ENCODE measurements at regions not wholly inside any gene's neighbourhood (a gene's known extent, or its start where the extent isn't known, plus 50 kb on each side); places are given as distances from the start of the nearest gene placed in this dataset.
A peak's percentile ranks its signal among the peaks of the same experiment; 100 is the strongest.
"Not testable (repeated sequence)": the region's sequence is repeated elsewhere in the genome, so short reads cannot be mapped to it uniquely, and the experiment has no call there.

DNA sequence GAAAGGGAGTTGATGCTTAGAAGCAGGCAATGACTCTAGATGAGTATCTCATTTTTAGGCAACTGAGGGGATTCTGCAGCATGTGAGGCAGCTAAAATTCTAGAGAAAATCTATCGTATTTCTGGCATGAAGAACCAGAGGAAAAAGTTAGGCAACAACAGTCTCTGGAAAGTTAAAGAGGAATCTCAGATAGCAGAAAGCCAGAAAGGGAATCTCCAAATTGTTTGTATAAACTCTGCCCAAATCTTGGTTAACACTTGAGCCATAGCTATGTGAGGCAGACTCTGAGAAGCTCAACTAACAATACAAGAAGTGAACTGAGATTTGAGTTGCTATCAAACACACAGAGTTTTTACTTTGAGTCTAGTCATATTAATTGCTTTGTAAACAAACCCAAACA, 215.8 kb upstream of the FZD8 start:
- no peak for DNase-seq (ENCODE audit: low spot score)

DNA sequence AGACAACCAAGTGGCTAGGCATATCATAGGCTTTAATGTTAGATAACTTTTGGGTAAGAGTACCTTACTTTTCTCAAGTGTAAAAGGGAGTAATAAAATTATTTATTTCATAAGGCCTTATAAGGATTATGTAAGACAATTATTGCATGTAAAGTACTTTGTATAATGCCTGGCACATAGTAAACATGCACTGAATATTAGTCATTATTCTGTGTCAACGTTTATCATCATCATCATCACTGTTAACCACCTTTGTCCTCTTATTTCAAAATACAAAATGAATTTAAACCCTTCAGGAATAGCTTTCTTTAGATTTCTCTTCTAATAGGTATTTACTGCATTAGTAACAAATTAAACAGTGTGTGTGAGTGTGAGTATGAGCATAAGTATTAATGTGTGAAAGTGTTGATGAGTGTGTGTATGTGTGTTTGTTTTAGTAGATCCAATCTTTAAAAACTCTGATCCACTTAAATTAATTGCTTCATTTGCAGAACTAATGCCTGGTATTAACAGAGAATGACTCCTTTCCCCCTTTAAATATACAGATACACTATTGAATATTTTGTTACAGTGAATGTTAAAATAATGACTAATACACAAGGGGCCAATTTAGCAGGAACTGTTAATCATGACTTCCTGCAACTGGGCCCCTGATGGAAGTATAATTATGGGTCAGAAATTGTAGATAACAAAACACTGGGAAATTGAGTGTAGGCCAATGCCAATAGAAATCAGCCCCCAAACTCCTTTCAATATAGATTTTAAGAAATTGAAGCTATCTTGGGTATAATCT, 213.3 kb upstream of the FZD8 start:
- DNase-seq (ENCODE audit: low spot score) = no peak

DNA sequence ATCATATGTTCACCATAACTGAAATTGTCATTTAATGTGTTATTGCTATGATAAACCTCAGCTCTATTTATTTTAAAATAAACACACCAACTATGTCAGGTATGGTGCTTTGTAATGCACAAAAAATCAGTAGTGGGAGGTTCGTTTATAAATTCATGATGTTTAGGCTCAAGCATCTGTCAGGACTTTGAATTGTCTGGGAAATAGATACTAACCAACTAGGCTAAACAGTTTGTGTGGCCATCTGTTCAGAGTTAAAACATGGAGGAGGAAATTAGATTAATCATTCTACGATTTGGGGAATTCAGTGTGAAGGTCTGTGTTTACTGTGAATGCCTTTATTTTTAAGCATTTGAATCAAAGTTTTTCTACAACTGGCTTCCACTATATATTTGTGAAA, 212.6 kb upstream of the FZD8 start:
- no peak for DNase-seq (ENCODE audit: low spot score)

- no peak for DNase-seq (ENCODE audit: low spot score)
These were observed 210.6 kb upstream of the FZD8 start for GRCh38 chr10:35852721-35853120.

DNA sequence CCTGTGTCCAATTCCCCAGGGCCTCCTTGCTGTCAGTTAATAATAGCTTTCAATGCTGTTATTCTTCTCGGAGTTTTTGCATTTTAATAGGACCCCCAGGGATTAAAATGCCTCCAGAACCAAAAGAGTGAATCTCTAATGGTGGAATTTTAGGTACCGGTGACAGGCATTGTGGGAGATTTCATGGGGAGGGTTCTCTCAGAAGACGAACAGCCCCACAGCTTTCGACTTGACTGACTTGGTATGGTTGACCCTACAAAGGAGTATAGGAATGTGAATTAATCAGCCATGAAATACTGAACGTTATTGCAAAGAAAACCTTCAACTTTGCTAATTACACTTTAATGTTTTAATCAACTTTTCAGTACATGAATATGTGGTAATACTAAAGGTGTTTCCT, 206.3 kb upstream of the FZD8 start:
- DNase-seq (ENCODE audit: low spot score) = no peak

DNA sequence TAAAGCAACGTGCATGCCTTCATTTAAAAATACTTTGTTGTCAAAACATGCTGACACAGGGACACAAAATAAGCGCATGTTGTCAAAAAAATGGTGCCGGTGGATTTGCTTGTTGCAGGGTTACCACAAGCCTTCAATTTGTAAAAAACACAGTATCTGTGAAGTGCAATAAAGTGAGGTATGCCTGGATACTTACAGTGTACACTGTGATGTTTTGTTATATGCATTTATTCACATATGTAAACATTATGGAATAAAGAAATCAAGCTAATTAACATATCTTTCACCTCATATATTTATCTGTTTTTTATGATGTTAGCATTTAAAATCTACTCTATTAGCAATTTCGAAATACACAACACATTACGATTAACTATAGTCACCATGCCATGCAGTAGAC, 202.6 kb upstream of the FZD8 start:
- DNase-seq (ENCODE audit: low spot score) = no peak

DNA sequence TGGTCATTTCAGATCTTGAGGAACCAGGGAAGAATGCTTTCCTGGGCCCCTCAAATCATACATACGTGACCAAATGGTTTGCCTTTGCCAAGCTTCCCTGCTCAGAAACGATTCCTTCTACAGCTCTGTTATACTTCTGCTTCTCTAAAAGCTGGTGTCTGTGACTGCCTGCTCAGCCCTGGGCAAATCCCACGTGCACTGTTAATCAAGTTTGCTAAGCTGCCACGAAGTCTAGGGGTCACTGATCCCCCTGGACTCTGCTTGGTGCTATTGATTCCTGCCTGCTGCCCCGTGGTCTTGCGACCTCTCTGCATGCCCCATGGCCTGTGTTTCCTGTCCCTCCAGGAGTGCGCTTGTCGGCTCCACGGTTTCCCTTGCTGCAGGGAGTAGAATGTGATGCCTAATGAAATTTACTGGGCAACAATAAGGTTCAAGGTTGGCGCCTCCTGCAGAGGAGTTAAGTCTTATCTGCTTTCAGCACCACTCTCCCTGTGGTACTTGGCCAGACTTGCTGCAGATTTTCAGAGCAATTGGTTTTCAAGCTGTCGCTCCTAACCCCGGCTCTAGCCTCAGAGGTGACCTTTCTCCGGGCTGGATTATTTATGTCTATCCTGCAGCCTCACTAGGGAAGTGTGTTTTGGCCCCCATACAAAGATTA, 201.6 kb upstream of the FZD8 start:
- no peak for DNase-seq (ENCODE audit: low spot score)

DNA sequence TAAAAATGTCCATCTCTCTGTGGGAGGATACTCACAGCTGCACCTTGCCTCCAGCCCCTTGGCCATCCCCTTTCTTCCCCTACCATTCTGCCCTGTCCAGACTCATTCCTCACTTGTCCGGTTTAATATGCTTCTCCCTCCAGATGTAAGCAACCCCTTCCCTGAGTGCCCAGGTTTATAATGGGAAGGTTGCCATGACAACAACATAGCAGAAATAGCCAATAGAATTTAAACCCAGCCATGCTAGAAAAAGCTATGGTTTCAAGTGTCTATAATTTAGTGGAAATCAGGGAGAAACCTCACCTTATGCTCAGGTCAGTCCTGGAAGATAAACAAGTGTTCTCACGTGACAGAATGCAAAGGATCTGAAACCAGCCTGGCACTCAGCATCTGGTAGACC, 196.0 kb upstream of the FZD8 start:
- no peak for DNase-seq (ENCODE audit: low spot score)

DNA sequence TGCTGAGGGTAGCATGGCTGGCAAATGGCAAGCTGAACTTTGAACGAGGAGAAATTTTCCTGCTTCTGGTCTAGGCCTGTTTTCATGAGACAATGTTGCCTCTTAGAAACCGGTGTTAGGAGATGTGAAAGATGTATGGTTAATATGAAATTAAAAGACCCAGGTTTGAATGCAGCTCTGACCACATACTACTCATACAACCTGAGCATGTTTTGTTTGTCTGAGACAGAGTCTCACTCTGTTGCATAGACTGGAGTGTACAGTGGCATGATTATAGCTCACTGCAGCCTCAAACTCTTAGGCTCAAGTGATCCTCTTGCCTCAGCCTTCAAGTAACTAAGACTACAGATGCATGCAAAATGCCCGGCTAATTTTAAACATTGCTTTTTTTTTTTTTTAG, 193.4 kb upstream of the FZD8 start:
- no peak for DNase-seq (ENCODE audit: low spot score)

- no peak for DNase-seq (ENCODE audit: low spot score)
These were observed 192.9 kb upstream of the FZD8 start for GRCh38 chr10:35834877-35835494.

DNA sequence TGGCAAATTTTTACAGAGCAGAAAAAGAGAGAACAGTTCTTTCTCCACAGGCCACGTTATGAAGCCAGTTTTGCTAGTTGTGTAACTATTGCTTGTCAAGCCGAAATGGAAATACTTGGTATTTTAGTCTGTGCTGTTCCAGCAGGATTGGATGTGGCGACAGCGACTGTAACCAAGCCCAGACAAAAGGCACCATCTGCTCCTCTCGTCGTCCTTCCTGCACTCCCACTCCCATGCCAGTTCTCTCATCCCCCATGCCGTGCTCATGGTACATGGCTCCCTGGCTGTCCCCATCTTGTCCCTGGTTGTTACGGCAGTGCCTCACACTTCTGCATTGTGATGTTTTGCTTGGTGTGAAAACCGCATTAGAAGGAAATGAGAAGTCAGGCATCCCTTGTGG, 185.7 kb upstream of the FZD8 start:
- DNase-seq (ENCODE audit: low spot score) = no peak

GRCh38 chr10:35824704-35825103, 182.6 kb upstream of the FZD8 start:
- DNase-seq (ENCODE audit: low spot score) = no peak

GRCh38 chr10:35822316-35822715, 180.2 kb upstream of the FZD8 start:
- peak; percentile 7 for DNase-seq (ENCODE audit: low spot score)

GRCh38 chr10:35821339-35821911, 179.3 kb upstream of the FZD8 start:
- DNase-seq (ENCODE audit: low spot score) = no peak

DNA sequence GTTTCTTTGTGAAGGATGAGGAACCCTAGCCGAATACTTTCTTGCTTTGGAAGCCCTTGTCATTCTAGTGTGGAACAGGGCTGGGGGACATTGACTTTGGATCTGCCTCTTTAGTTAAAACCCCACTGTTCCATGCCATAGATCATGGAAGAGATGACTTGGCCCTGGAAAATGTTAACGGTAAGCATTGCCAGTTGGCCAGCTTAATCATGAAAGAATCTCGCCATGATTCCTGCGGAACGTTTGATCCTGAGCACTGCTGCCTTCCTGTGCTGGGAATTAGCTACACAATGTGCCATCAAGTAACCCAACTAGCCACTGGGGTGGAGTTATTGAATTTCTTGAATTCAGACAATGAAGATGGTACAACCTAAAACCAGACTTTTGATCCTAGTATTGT, 177.6 kb upstream of the FZD8 start:
- no peak for DNase-seq (ENCODE audit: low spot score)

DNA sequence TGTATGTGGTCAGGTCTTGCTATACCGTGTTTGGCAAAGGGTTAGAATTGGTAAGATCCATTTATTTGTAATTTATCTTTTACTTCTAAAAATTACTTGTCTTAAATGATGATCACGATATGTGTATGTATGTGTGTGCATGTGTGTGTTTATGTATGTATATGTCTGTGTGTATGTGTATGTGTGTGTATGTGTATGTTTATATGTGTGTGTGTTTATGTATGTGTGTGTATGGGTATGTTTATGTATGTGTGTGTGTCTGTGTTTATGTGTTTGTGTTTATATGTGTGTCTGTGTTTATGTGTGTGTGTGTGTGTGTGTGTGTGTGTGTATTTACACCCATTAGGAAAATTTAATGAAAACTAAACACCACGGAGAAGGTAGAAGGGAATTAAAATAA, 176.9 kb upstream of the FZD8 start:
- no peak for DNase-seq (ENCODE audit: low spot score)

GRCh38 chr10:35817109-35817508, 175.0 kb upstream of the FZD8 start:
- DNase-seq (ENCODE audit: low spot score) = not testable (repeated sequence)

DNA sequence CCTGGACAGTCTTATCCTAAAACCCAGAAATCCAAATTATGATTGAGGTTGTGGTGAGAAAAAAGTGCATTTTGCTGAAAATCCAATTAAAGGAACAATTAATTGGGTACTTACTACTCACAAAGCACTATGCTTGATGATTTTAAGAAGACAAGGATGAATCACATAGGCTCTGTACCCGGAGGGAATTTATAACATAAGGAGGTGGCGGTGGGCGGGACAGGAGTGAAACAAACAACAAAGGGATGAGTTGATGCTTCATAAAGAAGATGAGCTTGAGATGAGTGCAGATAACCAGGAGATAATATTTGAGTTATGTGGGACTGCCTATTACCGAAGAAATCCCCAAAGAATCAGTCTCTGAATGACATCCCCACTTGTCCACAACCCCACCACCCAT, 171.1 kb upstream of the FZD8 start:
- no peak for DNase-seq (ENCODE audit: low spot score)

GRCh38 chr10:35808344-35808743, 166.2 kb upstream of the FZD8 start:
- DNase-seq (ENCODE audit: low spot score) = no peak

DNA sequence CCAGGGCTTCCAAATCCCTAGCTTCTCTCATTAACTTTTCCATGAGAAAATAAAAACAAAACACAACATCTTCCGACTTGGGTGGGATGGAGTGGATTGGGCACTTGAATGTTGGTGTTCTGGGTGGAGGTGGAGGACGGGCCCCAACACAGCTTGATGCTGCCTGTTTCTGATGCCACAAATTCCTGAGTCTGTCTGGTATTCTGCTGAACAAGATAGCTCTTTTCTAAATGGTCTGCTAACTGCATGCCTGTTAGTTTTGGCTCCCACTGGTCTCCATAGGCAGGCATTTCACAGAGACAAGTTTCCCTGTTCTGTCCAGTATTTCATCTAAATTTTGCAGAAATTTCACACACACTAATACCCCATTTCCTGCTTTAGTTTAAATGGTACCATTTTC, 160.9 kb upstream of the FZD8 start:
- DNase-seq (ENCODE audit: low spot score) = no peak

- DNase-seq (ENCODE audit: low spot score) = no peak
These were observed 155.1 kb upstream of the FZD8 start for GRCh38 chr10:35797187-35797586.

DNA sequence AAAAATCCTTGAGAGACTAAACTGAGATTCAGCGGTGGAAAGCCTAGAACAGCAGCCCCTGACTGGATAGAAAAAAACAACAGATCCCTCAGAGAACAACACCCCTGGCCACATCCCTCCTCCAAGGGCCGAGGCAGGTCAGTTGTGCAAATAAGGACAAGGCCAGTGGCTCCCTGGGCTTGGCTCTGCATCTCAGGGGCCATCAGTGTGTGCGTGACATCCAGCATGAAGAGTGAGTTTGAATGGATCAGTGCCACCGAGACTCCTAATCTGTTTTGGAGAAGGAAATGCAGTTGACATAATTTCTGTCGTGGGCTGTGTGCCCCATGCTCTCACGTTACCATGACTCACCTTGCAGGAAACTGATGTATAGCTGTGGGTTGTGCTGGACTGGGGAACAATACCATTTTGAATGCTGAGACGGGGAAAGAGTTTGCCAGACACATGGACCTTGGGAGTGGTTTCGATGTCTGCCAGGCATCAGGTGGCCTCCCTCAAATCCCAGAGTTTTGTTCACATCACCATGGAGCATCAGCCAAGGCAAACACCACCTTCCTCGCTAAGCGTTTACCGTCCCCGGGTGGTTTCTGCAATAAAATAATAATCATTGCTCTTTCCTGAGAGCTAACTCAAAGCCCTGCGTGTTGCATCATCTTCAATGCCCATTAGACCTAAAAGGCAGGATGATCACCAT, 153.2 kb upstream of the FZD8 start:
- no peak for DNase-seq (ENCODE audit: low spot score)
